ENCODE measurements at regions not wholly inside any gene's neighbourhood (a gene's known extent, or its start where the extent isn't known, plus 50 kb on each side); places are given as distances from the start of the nearest gene placed in this dataset.
A peak's percentile ranks its signal among the peaks of the same experiment; 100 is the strongest.
"Not testable (repeated sequence)": the region's sequence is repeated elsewhere in the genome, so short reads cannot be mapped to it uniquely, and the experiment has no call there.

DNA sequence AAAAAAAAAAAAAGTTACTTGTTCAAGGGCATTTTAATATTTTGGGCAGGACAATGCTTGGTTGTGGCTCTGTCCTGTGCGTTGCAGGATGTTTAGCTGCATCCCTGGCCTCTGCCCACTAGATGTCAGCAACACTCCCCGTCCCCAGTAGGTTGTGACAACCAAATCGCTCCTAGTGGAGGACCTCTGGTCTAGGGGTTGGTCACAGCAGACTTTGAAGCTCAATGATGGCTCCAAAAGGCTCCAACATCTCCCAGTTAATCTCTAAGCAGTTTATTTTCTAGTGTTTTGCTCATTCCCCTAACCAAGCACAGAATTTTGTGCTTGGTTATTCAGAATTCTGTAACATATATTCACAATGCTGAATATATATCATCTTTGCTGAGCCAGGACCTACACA is 67.0 kb downstream of the CHRNA1 start:
- DNase-seq (ENCODE audit: low spot score), result peak; percentile 80

GRCh38 chr2:174694920-174695319 is 69.4 kb downstream of the CHRNA1 start:
- DNase-seq (ENCODE audit: low spot score), result no peak

DNA sequence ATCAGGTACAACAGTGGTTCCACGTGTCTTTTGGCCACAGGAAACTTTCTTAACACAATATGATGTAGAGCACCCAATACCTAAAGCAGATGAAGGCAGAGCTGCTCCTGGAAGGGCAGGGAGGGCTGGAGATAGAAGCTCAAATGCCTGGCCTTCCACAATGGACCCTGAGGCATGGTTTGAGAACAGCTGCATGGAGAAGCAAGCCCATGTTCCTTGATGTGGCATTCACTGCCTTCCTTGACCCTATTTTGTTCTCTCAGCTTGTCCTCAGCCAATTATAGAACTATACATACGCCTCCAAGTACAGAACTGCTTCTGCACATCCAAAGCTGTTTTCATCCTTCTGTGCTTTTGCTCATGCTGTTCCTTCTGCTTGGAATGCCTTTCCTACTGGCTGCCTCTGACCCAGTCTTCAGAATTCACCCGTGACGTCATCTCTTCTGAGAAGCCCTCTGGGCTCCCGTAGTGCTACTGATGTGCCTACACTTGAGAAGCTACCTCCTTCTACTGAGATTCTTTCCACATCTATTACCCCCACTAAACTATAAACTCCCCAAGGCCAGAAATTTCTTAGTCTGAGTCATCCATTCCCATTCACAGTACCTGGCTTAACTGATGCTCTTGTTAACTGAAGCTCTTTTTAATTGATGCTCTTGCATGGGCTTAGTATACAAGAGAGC is 69.9 kb downstream of the CHRNA1 start:
- no peak for DNase-seq (ENCODE audit: low spot score)

DNA sequence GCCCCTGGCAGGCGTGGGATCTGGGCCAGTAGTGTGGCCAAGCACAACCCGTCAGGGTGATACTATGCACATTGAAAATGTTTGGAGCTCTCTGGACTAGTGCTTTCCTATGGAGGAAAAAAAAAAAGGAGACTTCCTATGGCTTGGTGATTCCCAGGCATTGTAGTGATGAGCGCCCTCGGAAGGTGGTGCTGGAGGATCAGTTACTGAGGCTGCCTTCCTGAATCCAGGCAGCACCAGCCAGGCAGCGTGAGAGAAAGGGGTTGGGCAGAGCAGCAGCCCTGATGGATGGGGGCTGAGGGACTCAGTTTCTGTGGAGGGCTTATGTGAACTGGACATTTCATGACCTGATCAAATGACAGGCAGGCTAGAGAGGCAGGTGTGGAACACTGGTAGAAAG is 70.9 kb downstream of the CHRNA1 start:
- DNase-seq (ENCODE audit: low spot score), result no peak

DNA sequence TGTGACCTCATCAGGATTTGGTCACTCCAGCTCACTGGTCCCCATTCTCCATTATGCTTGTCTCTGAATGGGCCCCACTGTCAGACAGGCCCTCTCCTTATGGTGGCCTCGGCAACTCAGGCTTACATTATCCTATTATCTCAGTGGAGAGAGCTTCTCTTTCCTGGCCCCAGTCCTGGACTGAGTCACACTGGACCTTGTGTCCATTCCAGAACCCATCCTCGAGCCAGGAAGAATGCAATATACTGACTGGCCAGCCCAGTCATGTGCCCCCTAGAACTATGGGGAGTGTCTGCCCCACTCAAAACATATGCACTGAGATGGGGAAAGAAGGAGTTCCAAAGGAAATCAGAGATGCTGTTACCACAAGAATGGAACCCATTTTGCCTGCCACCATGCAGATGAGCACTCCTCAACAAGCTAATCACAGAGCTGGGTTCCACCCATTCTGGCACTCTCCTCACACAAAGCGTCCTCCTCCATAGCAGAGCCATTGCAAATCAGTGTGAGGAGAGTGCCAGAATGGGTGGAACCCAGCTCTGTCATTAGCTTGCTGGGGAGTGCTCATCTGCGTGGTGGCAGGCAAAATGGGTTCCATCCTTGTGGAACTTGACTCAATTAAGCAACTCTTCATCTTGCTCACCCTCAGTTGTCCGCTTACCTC is 71.9 kb downstream of the CHRNA1 start:
- DNase-seq (ENCODE audit: low spot score), result no peak

- peak; percentile 19 for DNase-seq (ENCODE audit: low spot score)
Observed at GRCh38 chr2:174691201-174691779, 73.0 kb downstream of the CHRNA1 start.

- DNase-seq (ENCODE audit: low spot score), result no peak
Observed at GRCh38 chr2:174690026-174690425, 74.2 kb downstream of the CHRNA1 start.

DNA sequence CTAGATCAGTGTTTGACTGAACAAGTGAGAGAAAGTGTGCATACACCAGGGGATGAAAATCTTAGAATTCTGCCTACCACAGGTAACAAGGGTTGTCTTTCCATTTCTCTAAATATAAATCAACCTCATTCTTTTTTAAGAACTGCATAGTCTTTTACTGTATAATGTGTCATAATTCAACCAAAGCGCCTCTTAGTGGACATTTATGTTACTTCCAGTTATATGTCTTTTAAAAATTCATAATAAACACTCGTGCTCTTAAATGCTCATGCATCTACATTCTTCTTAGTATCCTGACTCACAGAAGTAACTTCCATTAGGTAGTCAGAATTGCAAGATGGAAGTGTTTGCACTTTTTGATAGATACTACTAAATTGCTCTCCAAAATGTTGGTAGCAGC is 76.2 kb downstream of the CHRNA1 start:
- DNase-seq (ENCODE audit: low spot score), result peak; percentile 25

DNA sequence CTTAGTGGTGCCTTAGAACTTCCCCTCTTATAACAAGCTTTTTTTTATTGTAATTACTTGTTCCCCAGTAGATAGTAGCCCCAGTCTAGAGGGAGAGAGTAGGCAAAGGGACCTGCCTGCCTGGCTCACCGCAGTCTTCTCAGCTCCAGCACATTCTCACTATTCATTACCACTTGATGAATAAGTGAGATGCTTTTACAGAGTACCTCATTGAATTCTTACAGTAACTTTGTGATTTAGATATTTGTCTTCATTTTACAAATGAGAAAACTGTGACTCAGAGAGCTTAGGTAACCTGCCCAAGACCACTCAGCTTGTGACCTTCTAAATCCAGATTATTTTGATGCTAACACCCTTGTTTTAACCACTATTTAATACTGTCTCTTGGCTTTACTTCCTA is 77.8 kb downstream of the CHRNA1 start:
- no peak for DNase-seq (ENCODE audit: low spot score)

- no peak for DNase-seq (ENCODE audit: low spot score)
Observed at GRCh38 chr2:174683392-174683759, 80.9 kb downstream of the CHRNA1 start.

- DNase-seq (ENCODE audit: low spot score), result peak; percentile 29
Observed at GRCh38 chr2:174682578-174683391, 81.5 kb downstream of the CHRNA1 start.

GRCh38 chr2:174682007-174682577 is 82.2 kb downstream of the CHRNA1 start:
- no peak for DNase-seq (ENCODE audit: low spot score)

- DNase-seq (ENCODE audit: low spot score), result peak; percentile 9
Observed at GRCh38 chr2:174681099-174682006, 82.9 kb downstream of the CHRNA1 start.

DNA sequence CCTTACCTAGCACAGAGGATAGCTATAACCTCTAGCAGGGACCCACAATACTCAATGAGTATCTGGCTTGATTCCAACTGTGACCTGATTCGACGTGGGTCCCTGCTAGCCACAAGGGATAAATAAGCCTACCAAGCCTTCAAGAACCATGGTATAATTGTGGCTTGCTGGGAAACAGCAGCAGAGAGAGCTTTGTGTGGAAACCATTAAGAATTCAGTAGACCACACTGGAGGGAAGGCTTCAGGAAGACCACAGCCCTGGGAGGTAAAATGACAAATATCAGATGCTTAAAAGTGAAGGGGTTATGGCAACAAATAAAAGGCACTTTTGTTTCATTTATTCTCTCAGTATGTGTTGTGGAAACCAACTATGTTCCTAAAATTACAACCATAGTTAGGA is 82.6 kb upstream of the WIPF1 start:
- no peak for DNase-seq (ENCODE audit: low spot score)

DNA sequence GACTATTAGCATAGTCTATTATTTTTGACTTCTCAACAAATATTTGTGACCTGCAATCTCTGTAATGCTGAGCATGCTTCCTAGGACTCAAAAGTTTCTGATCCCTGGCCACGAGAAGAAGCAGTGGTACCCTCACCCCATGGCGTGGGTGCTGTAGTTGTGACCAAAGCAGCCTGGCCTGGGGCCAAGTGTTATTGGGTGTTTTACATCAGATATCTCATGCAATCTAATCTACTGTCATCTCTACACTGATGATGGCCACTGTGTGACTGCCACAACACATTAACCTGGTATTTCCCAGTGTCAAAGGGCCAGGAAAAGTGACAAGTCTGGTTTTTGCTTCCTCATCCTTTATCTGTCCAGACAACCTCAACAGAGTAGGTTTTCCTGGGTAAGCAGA is 80.8 kb upstream of the WIPF1 start:
- DNase-seq (ENCODE audit: low spot score), result no peak

DNA sequence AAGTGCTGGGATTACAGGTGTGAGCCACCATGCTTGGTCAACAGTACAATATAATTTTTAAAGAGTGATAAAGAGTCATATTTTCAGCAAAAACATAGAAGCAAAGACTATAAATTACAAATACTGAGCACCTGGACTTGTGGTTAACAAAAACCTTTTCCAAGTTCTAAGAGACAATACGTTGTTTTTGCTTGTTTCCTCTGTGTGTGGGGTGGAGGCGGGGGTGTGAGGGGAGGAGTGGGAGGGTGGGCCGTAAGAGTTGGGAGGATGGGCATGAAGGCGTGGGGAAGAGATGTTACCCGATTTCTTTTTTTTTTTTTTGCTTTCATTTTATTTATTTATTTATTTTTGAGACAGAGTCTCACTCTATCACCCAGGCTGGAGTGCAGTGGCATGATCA is 78.0 kb upstream of the WIPF1 start:
- DNase-seq (ENCODE audit: low spot score), result no peak

DNA sequence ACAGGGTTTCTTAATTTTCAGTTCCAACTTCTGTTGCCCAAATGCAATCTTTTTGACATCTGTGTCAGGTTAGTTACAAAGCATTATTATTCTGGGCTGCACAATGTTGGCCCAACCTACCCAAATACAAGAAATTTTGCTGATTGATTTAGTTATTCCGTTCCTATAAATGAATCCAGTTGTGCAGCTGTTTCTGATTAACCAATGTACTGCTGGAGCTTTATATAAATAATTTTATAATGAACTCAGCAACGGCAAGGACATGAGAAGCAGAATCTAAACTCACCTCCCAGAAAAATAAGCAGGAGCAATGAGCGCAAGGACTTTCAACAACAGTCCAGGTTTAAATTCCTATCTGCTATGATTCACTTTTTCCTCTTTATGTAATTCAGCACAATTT is 76.3 kb upstream of the WIPF1 start:
- DNase-seq (ENCODE audit: low spot score), result peak; percentile 24

DNA sequence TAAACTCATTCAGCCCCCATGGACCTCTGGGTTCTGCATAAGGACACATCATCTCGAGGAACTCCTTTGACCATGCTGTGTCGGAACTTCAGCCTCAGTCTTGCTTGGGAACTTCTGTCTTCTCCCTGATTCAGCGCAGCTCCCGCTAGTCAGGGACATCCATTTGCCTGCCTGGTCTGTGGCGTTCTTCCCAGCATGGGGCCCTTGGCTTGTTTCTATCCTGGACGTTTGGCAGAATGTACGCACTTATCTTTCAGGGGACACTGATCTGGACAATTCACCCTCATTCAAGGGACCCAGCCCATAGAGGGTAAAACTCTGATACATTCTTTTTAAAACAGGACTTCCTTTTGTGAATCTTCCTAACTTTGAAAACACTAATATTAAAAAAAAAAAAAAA is 75.8 kb upstream of the WIPF1 start:
- no peak for DNase-seq (ENCODE audit: low spot score)

DNA sequence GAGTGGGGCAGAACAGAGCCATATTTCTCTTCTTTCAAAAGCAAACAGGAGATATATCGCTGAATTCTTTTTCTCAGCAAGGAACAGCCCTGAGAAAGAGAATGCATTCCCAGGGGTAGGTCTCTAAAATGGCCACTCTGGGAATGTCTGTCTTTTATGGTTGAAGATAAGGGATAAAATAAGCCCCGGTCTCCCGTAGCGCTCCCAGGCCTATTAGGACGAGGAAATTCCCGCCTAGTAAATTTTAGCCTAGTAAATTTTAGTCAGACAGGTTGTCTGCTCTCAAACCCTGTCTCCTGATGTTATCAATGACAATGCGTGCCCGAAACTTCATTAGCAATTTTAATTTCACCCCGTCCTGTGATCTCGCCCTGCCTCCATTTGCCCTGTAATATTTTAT is 73.9 kb upstream of the WIPF1 start:
- not testable (repeated sequence) for DNase-seq (ENCODE audit: low spot score)

GRCh38 chr2:174670446-174670845 is 72.8 kb upstream of the WIPF1 start:
- DNase-seq (ENCODE audit: low spot score), result no peak

DNA sequence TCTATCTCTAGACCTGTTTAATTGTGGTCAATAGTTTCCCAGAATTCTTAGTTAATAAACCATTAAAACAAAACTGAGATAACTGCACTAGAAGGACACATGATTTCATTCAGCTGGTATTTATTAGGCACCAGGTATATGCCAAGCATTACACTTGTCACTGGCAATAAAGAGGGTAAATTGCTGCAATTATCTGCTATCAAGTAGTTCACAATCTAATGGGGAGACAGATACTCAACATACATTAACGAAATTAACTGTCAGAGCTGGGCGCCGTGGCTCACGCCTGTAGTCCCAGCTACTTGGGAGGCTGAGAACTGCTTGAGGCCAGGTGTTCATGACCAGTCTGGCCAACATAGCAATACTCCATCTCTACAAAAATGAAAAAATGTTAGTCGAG is 71.7 kb upstream of the WIPF1 start:
- DNase-seq (ENCODE audit: low spot score), result no peak
